GM19324 (cell line): ENCODE measurements at regions not wholly inside any gene's neighbourhood (a gene's known extent, or its start where the extent isn't known, plus 50 kb on each side); places are given as distances from the start of the nearest gene placed in this dataset.
"Not testable (repeated sequence)": the region's sequence is repeated elsewhere in the genome, so short reads cannot be mapped to it uniquely, and the experiment has no call there.

Experiments used
- ATAC-seq: cut with Tn5 transposase; IDR thresholded peaks from one replicate; pipeline ENCODE4 v1.9.1; 2021; ENCODE audit warnings: mild to moderate bottlenecking, moderate library complexity; ENCODE audit not compliant: unreplicated experiment, low FRiP score

DNA sequence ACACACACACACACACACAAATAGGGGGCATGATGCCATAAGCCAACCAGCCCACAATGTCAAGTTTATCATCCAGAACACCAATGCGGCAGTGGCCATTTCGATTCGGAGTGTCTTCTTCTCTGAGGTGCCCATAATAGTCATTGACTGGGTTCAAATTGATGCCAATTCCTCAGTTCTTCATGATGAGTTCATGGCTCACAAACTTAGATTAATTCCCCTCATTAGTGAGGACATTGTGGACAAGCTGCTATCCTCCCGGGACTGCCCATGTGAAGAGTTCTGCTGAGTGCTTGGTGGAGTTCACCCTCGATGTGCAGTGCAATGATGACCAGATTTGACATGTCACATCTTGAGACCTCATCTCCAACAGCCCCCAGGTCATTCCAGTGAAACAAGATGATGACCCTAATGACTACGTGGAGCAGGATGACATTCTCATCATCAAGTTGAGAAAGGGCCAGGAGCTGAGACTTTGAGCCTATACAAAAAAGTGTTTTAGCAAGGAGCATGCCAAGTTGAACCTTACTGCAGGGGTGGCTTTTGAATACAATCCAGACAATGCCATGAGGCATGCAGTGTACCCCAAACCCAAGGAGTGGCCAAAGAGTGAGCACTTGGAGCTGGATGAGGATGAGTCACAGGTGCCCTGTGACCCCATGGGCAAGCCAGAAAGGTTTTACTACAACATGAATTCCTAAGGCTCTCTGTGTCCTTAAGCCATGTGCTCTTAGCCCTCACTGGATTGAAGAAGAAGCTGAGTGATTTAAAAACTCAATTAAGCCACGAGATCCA lies 211.6 kb upstream of the SAMSN1 start:
- ATAC-seq: no peak

DNA sequence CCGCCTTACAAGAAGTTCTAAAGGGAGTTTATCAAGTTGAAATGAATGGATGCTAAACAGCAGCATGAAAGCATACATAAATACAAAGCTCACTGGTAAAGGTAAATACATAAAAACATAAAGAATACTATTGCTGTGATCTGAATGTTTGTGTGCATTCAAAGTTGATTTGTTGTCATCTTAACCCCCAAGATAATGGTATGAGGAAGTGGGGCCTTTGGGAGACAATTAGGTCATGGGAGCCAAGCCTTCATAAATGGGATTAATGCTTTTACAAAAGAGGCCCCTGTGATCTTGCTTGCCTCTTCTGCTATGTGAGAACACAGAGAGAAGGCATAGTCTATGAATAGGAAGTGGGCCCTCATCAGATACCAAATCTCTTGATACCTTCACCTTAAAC lies 209.0 kb upstream of the SAMSN1 start:
- ATAC-seq: no peak

DNA sequence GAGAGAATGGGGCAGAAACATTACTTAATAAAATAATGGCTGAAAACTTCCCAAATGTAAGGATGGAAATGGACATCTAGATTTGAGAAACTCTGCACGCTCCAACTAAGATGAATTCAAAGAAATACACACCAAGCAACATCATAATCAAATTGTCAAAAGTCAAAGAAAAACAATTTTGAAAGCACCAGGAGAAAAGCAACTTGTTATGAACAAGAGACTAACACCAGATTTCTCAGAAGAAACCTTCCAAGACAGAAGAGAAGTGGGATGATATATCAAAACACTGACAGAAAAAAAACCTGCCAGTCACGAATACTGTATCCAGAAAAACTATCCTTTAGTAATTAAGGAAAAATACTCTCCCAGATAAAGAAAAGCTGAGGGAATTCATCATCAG lies 208.6 kb upstream of the SAMSN1 start:
- ATAC-seq: no peak

DNA sequence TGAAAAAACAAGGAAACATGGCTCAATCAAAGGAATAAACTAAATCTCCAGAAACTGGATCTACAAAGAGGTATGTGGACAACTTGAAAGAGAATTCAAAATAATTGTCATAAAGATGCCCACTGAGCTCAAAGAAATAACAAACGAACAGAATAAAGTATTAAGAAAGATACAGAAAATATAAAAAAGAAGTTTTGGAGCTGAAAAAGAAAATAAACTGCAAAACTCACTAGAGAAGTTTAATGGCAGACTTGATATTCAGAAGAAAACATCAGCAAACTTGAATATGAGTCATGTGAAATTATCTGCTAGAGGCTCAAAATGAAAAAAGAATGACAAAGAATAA lies 208.1 kb upstream of the SAMSN1 start:
- no peak for ATAC-seq

DNA sequence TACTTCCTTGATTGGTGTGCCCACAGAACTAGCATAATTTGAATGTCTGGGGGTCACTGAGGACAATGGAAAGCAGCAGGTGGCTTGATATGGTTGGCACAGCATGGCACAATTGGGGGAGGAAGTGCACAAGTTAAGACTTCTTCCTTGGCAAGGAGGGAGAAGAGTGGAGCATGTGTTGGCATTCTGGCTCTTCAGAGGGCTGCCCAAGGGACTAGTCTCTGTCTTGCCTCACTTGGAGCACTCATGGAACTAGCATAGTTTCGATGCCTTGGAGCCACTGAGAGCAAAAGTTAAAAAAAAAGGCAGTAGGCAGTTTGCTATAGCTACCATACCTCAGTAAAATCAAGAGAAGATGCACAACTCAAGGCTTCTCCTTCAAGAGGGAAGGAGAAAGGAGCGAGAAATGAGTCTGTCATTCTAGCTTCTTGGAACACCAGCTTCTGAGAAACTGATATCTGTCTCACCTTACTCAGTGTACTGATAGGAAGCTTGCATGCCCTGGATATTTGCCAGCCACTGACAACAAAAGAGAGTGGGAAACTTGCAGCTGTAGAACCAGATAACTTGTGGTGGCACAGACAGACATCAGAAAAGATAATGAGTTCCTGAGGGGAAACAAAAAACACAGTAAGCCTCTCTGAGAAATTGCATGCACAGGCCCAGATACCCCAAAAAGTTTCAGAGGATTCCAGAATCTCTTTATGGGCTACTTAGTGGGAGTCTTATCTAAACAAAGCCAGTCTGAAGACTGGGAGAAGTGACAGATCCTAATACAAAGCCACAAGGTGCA lies 207.5 kb upstream of the SAMSN1 start:
- no peak for ATAC-seq

DNA sequence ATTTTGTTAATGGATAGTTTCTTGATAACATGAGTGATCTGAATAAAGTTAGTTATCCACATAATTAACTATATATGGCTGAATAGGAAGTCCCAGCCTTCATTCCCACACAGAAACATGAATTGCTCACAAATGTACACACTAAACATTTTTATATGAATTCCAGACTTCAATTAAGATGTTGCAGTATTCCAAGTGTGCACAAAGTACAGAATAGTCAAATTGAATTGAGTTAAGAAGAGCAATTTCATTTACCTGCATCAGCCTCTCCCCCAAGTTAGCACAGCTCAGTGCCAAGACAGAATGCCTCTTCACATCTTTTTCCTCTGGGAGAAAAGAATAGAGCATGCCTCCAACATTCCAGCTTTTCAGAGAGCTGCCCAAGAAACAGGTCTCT lies 207.0 kb upstream of the SAMSN1 start:
- ATAC-seq: no peak

DNA sequence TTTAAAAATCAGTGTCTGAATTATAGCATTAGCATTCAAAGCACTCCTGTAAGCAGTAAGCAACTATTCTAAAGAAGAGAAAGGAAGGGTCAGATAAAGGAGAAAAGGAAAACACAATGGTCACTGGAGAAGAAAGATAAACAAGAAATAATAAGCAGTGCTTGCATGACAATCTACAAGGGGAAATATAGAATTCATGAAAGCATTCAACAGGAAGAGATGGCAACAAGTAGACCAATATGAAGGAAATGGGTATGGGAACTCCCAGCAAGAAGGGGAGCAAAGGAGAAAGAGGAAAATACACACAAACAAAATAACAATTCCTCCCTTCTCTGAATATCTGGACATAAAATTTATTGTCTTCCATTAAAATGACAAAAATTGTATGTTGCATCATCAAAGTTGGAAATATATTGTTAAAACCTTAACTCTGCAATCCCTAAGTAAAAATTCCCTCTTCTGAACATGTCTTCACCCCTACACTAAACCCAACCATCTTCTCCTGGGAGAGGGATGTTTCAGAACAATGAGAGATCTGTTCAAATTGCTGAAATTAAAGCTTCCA lies 206.3 kb upstream of the SAMSN1 start:
- ATAC-seq: no peak

DNA sequence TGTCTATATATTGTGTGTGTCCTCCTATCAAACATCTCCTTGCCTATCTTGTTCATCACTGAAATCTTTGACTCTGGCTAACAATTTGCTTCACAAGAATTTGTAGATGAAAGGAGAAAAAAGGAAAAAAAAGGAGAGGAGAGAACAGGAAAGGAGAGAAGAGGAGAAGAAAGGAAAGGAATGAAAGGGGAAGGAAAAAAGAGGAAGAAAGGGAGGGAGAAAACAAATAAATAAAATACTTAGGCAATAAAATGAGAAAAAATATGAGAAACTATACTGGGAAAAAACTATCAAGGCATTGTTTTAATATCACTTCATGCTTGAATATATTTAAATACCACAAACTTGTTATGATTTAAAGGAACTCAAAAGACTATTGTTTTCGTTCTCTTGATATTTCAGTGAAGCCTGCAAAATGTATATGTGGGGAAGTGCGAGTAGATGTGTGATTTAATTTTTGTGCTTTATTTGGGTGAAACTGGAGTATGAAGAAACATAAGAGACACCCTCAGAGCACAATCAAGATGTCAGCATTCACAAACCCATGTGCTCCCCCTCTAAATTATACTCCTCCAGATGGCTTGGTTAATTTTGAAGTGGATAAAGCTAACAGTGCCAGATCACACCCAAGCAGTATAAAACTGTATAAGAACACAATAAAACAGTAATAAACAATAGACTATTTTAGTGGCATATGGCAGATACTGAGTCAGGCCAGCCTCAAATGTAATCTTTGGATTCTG lies 205.7 kb upstream of the SAMSN1 start:
- no peak for ATAC-seq

DNA sequence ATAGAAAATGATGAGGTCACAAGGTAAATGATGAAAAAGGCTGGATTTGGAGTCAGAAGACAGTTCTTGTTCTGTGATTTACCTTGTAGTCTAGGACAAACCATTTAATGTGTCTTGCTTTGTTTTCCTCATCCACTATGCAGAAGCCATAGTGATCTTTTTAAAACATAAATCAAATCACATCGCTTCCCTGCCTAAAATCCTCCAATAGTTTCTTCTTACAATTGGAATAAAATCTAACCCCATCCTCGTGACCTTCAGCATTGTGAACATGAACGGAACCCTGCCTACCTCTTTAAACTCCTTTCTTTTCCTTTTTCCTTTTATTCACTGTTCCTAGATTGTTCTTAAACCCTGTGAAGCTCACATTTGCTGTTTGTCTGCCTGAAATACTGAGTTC lies 204.9 kb upstream of the SAMSN1 start:
- ATAC-seq: no peak

DNA sequence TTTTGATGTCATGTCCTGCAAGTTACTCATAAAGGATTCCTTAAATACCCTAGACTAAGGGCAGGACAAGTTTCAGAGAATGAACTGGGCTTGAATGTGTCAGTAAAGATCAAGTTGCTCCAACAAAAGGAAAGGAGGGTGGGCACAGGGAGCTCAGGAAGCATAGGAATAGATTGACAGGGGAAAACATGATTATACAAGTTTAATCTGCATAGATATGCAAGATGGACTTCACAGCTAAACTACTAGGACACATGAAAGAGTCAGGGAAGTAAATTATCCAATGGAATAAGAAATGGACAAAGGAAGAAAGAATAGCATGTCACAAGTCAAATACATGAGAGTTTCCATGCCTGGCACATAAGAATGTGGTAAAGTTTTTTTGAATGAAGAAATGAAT lies 203.9 kb upstream of the SAMSN1 start:
- ATAC-seq: no peak

DNA sequence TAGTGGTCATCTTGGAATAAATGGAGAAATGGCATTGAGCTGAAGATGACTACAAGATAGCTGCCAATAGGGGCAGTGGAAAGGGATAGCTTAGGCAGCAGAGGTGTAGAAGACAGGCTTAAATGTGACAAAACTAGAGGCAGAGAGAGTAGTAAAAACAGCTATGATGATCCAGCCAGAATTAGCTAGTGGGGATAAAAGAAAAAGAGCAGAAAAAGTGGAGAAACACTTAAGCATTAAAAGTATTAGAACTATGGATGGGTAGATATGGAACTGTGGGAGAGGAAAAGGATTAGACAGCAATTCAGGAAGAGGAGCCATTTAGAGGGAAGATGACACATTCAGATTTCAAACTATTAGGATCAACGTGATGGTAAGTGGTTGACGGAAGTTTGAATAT lies 202.5 kb upstream of the SAMSN1 start:
- no peak for ATAC-seq

DNA sequence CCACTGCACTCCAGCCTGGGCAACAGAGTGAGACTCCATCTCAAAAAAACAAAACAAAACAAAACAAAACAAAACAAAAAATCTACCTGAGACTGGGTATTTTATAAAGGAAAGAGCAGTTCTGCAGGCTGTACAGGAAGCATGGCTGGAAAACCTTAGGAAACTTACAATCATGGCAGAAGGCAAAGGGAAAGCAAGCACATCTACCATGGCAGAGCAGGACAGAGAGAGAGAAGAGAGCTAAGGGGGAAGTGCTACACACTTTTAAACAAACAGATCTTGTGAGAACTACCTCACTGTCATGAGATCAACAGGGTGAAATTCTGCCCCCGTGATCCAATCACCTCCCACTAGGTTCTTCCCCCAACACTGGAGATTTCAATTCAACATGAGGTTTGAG lies 198.3 kb upstream of the SAMSN1 start:
- ATAC-seq: no peak

DNA sequence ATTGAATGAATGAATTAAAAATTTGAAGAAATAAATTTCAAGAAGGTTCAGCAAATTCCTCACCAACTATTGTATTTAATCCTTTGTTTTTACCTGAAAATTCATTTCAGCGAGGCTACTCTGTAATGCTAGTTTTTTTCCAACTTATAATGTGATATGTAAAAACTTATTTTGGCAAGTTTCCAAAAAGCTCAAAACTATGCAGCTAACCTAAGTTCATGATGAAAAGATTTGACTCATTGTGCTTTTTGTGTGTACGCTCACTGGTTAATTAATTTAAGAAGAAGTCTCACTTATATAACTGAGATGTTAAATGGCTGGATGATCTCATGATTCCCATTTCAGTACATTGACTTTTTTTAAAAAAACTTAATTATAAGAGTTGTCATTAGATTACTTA lies 196.0 kb upstream of the SAMSN1 start:
- ATAC-seq: no peak

DNA sequence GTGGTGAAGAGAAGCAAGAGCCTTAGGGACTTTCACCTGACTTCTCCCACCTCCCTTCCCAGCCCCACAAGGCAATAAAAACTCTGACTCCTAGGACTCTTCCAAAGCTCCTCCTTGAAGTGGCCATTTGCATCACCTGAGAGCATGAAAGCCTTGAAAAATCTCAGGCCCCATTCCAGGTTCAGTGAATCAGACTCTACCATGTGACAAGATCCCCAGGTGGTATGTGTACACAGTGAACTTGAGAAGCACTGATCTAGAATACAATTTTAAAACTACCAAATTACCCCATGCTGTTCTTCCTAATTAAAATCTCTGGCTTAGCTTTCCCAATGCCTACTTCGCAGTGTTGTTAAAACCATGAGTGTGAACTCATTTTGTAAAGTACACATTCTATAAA lies 195.1 kb upstream of the SAMSN1 start:
- no peak for ATAC-seq

DNA sequence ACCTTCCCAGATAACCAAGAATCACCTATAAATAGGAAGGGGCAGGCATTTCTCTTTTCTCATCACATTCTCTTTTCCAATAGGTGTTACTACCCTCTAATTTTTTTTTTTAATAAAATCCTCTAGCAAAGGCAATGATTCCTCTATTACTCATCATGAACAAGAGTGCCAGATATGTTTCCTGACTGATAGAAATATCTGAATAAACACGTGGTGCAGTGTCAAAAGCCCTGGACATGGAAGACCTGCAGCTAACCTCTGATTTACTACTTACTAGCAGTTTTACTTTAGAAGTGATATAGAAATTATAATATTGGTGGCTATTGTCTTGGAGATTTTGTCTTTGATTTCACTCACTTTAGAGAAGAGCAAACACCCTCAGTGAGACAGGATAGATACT lies 194.6 kb upstream of the SAMSN1 start:
- no peak for ATAC-seq

DNA sequence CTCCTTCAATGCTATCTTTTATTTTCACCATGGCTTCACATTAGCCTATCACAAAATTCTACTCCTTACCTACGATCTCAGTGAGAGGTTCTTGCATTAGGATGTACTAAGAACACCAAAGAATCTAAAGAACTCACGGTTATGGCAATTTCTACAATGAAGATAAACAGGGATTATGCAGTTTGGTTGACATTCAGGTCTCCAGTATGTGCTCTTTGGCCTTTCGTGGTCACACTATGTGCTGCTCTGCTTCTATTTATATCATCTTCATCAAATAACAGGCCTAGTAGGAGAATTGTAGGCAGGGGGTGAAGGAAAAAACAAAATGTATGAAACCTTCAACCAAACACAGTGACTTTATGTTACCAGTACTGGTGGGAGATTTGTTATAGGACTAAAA lies 194.0 kb upstream of the SAMSN1 start:
- ATAC-seq: no peak

DNA sequence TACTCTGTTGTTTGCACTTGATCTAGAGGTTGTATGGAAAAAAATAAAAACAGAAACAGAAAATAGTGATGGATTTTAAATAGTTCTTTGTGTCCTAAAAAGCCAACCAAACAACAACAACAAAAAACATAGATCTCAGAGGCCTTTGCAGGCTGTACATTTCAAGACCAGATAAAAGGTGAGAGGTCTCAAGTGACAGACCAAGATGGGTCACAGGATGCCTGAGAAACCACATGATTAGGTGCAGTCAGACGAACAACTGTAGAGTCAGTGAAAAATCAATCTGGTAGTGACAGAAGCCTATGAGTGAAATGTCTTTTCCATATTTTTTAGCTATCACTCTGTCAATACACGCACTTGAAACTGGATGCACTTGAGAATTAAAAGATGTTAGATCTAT lies 193.5 kb upstream of the SAMSN1 start:
- ATAC-seq: no peak

DNA sequence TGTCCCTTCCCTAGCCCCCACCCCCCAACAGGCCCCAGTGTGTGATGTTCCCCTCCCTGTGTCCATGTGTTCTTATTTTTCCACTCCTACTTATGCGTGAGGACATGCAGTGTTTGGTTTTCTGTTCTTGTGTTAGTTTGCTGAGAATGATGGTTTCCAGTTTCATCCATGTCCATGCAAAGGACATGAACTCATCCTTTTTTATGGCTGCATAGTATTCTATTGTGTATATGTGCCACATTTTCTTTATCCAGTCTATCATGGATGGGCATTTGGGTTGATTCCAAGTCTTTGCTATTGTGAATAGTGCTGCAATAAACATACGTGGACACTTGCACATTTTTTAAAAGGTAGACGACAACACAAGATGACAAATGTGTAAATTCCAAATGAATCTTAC lies 192.5 kb upstream of the SAMSN1 start:
- not testable (repeated sequence) for ATAC-seq

DNA sequence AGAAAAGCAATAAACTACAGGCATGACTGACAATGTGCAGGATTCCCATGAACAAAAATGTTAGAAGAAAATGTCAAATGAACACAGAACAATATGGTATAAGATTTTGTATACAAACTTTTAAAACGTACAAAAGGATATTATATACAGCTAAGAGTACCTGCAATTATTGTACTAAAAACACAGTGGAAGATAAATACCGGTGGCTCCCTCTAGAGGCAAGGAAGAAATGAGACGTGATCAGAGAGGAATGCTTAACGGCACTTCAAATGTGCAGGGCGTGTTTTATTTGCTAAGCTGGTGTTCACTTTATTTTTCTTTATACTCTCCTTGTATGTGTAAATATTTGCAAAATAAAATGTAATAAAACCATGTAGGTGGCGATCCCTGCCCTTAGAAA lies 191.8 kb upstream of the SAMSN1 start:
- ATAC-seq: no peak

DNA sequence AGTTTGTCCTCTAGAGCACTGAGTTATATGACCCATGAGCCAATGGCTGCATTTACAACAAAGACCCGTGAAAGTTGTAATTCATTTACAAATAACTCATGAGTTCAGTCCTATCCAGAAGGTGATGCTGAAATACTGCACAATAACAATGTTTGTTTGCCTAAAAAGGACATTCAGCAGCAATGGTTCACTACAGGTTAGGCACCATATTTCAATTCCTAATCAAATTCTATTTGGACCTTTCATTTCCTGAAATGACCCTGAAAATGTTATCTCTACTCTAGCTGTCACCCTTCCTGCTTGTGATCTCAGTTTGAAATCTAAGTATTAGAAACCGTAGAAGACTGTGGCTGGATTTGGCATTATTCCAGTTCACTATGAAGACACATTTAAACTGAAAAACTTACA lies 191.2 kb upstream of the SAMSN1 start:
- ATAC-seq: no peak

DNA sequence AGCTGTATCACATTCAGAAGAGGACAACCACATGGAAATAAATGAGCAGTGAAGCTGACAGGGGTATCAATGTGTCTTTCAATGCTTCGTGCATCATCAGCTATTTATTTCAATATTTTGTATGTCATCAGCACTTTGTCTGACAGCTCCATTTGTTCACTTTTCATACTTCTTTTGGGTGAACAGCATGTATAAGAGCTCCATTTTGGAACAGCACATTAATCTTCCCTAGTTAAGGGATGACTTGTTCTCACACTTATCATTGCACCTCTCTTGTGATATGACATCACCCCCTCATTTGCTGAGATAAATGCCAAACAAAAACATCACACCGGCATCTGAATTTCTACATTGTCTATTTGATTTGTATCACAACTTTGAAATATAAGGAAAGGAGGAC lies 190.6 kb upstream of the SAMSN1 start:
- no peak for ATAC-seq
